Coronary artery (tissue), 2 donors: ENCODE measurements at regions not wholly inside any gene's neighbourhood (a gene's known extent, or its start where the extent isn't known, plus 50 kb on each side); places are given as distances from the start of the nearest gene placed in this dataset.

Source experiments
- DNase-seq: peaks from one replicate; pipeline ENCODE4 v3.0.0-alpha.2; 2017; ENCODE audit warnings: low spot score
- H3K27ac ChIP-seq, 2 donors: fragments of 200-600 bp; sonication (generic); one replicate each; pipeline ENCODE4 v1.5.1; 2016 to 2019
- H3K4me3 ChIP-seq: fragments of 200-600 bp; sonication (generic); 2 replicates; pipeline ENCODE4 v1.5.1; 2016; ENCODE audit warnings: mild to moderate bottlenecking, moderate library complexity
- TF ChIP-seq, protein P1 (sequence below): fragments of 200-600 bp; sonication (generic); IDR thresholded peaks from one replicate; pipeline ENCODE4 v1.5.1; 2019; ENCODE audit warnings: antibody characterized with exemption

DNA sequence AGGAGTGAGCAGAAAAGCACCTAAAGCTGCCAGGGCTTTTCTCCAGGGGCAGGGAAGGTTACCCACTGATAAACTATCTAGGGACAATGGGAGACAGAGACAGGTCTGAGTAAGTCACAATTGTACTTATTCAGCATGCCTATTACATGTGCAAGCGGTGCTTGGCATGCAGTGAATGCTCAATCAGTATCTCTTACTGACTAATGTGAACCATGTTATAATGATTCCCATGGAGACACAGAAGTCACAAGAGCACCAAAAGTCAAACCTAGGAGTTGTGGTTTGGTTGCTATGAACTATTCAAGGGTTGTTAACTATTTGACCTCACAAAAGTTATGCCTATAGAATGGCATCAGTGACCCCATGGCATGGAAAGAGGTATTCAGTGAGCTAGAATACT, 50.0 kb upstream of the RASGRP1 start:
- TF ChIP-seq, protein P1, sequence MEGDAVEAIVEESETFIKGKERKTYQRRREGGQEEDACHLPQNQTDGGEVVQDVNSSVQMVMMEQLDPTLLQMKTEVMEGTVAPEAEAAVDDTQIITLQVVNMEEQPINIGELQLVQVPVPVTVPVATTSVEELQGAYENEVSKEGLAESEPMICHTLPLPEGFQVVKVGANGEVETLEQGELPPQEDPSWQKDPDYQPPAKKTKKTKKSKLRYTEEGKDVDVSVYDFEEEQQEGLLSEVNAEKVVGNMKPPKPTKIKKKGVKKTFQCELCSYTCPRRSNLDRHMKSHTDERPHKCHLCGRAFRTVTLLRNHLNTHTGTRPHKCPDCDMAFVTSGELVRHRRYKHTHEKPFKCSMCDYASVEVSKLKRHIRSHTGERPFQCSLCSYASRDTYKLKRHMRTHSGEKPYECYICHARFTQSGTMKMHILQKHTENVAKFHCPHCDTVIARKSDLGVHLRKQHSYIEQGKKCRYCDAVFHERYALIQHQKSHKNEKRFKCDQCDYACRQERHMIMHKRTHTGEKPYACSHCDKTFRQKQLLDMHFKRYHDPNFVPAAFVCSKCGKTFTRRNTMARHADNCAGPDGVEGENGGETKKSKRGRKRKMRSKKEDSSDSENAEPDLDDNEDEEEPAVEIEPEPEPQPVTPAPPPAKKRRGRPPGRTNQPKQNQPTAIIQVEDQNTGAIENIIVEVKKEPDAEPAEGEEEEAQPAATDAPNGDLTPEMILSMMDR, result no peak
- no peak overlapping the region for H3K4me3 ChIP-seq

DNA sequence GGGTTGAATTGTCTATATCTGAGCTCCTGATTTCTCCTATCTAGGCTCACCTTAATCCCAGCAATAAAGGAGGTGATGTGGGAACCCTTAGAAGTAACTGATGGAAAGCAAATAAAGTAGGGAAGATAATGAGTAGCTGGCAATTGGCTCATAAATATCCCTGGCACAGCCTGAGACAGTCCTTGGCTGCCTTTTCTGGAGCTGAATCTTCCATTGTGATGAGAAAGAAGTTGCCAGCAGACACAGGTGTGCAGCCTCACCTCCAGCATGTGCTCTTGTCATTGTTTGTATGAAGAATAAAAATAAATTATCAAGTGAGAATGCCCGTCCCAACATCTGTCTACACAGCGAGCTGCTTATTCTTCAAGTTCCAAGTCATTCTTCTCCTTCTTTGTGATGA, 53.2 kb upstream of the RASGRP1 start:
- H3K27ac ChIP-seq, result no peak overlapping the region
- TF ChIP-seq, protein P1, result no peak
- no peak for DNase-seq
- no peak overlapping the region for H3K4me3 ChIP-seq

More for the DNA sequence above, 50.0 kb upstream of the RASGRP1 start:
- no peak overlapping the region for H3K27ac ChIP-seq
- DNase-seq, result no peak

DNA sequence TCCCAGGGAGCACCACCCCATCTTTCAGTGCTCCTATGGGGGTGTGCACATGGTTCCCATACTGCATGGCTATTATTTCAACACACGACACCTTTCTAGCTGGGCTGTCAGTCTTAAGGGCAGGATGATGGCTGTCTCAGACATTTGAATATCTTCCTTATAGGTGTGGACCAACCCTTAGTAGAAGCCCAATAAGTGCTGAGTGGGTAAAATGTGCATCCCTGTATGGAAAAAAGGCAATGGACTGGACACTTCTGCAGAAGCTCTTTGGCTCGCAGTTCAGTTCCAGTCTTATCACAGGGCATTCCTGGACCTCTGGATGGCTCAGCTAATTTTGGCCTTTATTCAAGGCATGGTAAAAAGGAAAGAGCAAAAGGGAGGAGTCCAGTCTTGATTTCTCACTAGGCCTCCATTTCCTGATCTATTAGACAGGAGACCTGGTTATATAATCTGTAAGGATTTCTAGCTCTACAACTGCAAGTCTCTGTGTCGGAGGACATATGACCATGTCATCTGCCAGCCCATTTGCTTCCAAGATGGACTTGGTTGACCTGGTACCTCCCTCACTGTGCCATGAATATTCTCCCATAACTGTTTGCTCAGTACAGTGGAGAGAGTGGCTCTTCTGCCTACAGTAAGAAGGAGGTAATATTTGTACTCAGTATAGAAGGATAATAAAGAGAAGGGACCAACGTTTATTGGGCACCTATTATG, 53.8 kb upstream of the RASGRP1 start:
- TF ChIP-seq, protein P1, result no peak
- Histone ChIP-seq H3K27ac (no peak overlapping the region), H3K4me3 (no peak overlapping the region)
- no peak for DNase-seq

DNA sequence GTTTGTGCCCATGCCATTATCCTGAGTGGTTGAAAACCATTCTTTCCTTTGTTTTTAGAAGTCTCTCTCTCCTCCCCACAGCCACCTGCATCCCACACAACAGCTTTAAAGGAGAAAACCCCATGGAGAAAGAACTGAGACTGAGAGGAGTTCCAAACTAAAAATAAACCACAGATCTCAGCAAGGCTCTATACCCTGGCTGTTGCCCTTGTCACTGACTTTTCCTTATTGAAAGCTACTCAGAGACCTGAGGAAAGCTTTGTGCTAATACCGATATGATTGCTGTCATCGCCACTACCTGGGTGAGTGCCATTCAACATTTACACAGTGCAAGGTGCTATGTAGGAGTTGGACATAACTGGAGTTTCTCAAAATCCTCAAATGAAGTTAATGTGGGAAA, 55.5 kb upstream of the RASGRP1 start:
- TF ChIP-seq, protein P1, result no peak
- no peak for DNase-seq
- Histone ChIP-seq H3K4me3 (no peak overlapping the region), H3K27ac (no peak overlapping the region)

DNA sequence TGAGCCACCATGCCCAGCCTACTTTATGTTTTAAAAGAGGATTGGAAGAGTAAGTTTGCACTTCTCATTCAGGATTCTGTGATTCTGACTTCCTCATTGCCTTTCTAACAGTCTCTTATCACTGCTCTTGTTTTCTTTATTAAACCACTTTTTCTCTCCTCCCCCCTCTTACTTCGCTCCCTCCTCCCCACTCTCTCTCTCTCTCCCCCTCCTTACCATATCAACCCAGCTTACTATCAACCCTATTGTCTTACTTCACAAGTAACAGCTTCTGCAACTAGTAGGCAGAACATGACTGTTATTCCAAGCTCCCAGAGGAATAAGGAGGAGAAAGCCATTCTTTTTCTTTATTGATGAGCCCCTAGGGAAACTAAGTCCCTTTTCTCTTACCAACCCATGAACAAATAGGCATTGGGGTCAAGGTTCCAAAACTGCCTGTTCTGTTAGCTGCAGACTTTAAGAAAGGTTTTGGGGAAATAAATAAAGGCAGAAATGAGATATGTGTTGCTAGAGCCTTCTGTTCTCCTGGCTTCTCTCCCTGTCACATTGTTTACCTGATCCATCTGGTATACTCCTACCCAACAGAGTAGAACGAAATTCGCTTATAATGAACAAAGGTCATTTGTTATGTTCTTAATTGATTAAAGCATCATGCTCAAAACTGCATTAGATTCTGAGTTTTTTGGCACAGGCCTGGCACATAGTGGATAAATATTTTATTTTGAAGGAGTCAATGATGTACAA, 56.4 kb upstream of the RASGRP1 start:
- Histone ChIP-seq H3K4me3 (no peak overlapping the region), H3K27ac (no peak overlapping the region)
- TF ChIP-seq, protein P1, result no peak
- no peak for DNase-seq

DNA sequence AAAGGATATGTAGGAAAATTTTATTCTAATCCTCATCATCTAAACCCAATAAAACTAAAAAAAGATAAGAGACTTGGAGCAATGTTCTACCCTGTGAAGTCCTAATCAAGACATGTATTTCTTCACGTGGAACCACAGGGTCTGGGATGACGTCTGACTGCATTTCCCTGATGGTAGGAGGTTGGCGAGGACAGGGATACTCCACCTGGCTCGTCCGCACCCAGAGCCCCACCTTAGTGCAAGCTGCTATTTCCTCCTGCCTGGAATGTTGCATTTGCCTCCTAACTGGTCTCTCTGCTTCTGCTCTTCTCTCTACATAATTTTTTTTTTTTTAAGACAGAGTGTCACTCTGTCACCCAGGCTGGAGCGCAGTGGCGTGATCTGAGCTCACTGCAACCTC, 57.7 kb upstream of the RASGRP1 start:
- TF ChIP-seq, protein P1, result no peak
- DNase-seq, result no peak
- no peak overlapping the region for H3K27ac ChIP-seq
- no peak overlapping the region for H3K4me3 ChIP-seq

DNA sequence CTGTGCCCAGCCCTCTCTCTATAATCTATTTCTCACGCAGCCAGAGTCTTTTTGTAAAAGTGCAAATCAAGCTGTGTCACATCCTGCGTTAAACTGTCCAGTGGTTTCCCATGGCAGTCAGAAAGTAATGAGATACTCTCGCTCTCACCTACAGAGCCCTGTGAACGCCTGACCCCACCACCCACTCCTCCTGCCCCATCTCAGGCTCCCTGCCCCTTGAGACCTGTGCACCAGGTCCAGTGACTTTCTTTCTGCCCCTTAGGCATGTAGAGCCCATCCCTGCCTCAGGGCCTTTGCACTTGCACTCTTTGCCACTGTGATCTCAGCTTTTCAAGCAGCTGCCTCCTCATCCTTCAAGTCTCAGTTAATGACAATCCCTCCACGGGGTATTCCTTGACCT, 58.3 kb upstream of the RASGRP1 start:
- Histone ChIP-seq H3K4me3 (no peak overlapping the region), H3K27ac (no peak overlapping the region)
- TF ChIP-seq, protein P1, result no peak
- no peak for DNase-seq
